Smooth muscle cell (in vitro differentiated cells): ENCODE measurements at regions not wholly inside any gene's neighbourhood (a gene's known extent, or its start where the extent isn't known, plus 50 kb on each side); places are given as distances from the start of the nearest gene placed in this dataset.

Experiments used
- DNase-seq: peaks from one replicate; lab custom pipeline; 2025; ENCODE audit not compliant: unreplicated experiment; lab: John Stamatoyannopoulos, UW
- H2AFZ ChIP-seq: fragments of 200-600 bp; sonication (generic); 2 replicates; pipeline ENCODE4 v1.6.0; 2016; ENCODE audit warnings: antibody characterized with exemption, low read depth, mild to moderate bottlenecking
- H3F3A ChIP-seq: fragments of 200-600 bp; sonication (generic); 2 replicates; pipeline ENCODE4 v1.6.0; 2017; ENCODE audit warnings: antibody characterized with exemption, low read depth
- H3K27ac ChIP-seq: fragments of 200-600 bp; sonication (generic); 2 replicates; pipeline ENCODE4 v1.5.1; 2016; ENCODE audit warnings: low read depth, mild to moderate bottlenecking
- H3K27me3 ChIP-seq: fragments of 200-600 bp; sonication (generic); 2 replicates; pipeline ENCODE4 v1.6.1; 2016; ENCODE audit warnings: low read depth, mild to moderate bottlenecking
- H3K36me3 ChIP-seq: fragments of 200-600 bp; sonication (generic); 2 replicates; pipeline ENCODE4 v1.5.1; 2016; ENCODE audit warnings: low read depth
- H3K4me1 ChIP-seq: fragments of 200-600 bp; sonication (generic); 2 replicates; pipeline ENCODE4 v1.5.1; 2016; ENCODE audit warnings: low read depth
- H3K4me2 ChIP-seq: fragments of 200-600 bp; sonication (generic); 2 replicates; pipeline ENCODE4 v1.6.0; 2016; ENCODE audit warnings: mild to moderate bottlenecking
- H3K4me3 ChIP-seq: fragments of 200-600 bp; sonication (generic); 2 replicates; pipeline ENCODE4 v1.5.1; 2016; ENCODE audit warnings: mild to moderate bottlenecking
- H3K79me2 ChIP-seq: fragments of 200-600 bp; sonication (generic); 2 replicates; pipeline ENCODE4 v1.6.0; 2016; ENCODE audit warnings: low read depth, mild to moderate bottlenecking
- H3K9ac ChIP-seq: fragments of 200-600 bp; sonication (generic); 2 replicates; pipeline ENCODE4 v1.6.0; 2016; ENCODE audit warnings: low read depth
- H3K9me3 ChIP-seq: fragments of 200-600 bp; sonication (generic); replicated peaks from 2 replicates; pipeline ENCODE4 v1.5.1; 2016; ENCODE audit warnings: low read depth
- H4K20me1 ChIP-seq: fragments of 200-600 bp; sonication (generic); 2 replicates; pipeline ENCODE4 v1.6.0; 2016; ENCODE audit warnings: low read depth
- CTCF ChIP-seq: fragments of 200-600 bp; sonication (generic); IDR thresholded peaks from 2 replicates; pipeline ENCODE4 v1.5.1; 2017; ENCODE audit warnings: borderline replicate concordance, mild to moderate bottlenecking, antibody characterized with exemption; ENCODE audit not compliant: insufficient read depth, poor library complexity, severe bottlenecking
- WGBS: methylation state at CpG from one replicate; pipeline ENCODE4 v1.1.7; 2016; ENCODE audit warnings: low lambda C conversion rate; 5-methylcytosine and 5-hydroxymethylcytosine counted together

GRCh38 chr2:128615571-128615970 is 296.9 kb upstream of the HS6ST1 start:
- no peaks in the 10 kb centered on the region for H4K20me1 ChIP-seq
- no peak overlapping the region for H3K4me2 ChIP-seq
- TF ChIP-seq CTCF: no peak
- no peak overlapping the region for H3K9ac ChIP-seq
- no peak for DNase-seq
- no peaks in the 10 kb centered on the region for H3F3A ChIP-seq
- WGBS: 96% methylated on average over 9 of the region's 9 CpGs
- H3K36me3 ChIP-seq: no peaks in the 10 kb centered on the region
- no peaks in the 10 kb centered on the region for H3K27me3 ChIP-seq
- H2AFZ ChIP-seq: no peak overlapping the region
- H3K4me3 ChIP-seq: no peak overlapping the region
- no peaks in the 10 kb centered on the region for H3K4me1 ChIP-seq
- no peaks in the 10 kb centered on the region for H3K79me2 ChIP-seq
- H3K9me3 ChIP-seq: no peaks in the 10 kb centered on the region
- H3K27ac ChIP-seq: no peak overlapping the region

- no peaks in the 10 kb centered on the region for H3K79me2 ChIP-seq
- no peak overlapping the region for H2AFZ ChIP-seq
- no peak for TF ChIP-seq CTCF
- H3K4me2 ChIP-seq: no peak overlapping the region
- no peaks in the 10 kb centered on the region for H3K27me3 ChIP-seq
- no peak overlapping the region for H3K4me3 ChIP-seq
- WGBS: 82% methylated on average over 6 of the region's 6 CpGs
- H3F3A ChIP-seq: no peaks in the 10 kb centered on the region
- H3K27ac ChIP-seq: no peak overlapping the region
- no peaks in the 10 kb centered on the region for H3K36me3 ChIP-seq
- no peaks in the 10 kb centered on the region for H3K4me1 ChIP-seq
- DNase-seq: no peak
- no peaks in the 10 kb centered on the region for H4K20me1 ChIP-seq
- no peak overlapping the region for H3K9ac ChIP-seq
- no peaks in the 10 kb centered on the region for H3K9me3 ChIP-seq
These were observed 298.4 kb upstream of the HS6ST1 start for GRCh38 chr2:128617029-128617590.

- Histone ChIP-seq H3K36me3 (no peaks in the 10 kb centered on the region), H3K27ac (no peak overlapping the region), H3K9ac (no peak overlapping the region), H3K27me3 (no peaks in the 10 kb centered on the region), H3K4me1 (no peaks in the 10 kb centered on the region), H2AFZ (no peak overlapping the region), H3K9me3 (no peaks in the 10 kb centered on the region), H3K79me2 (no peaks in the 10 kb centered on the region), H4K20me1 (no peaks in the 10 kb centered on the region), H3K4me3 (no peak overlapping the region), H3K4me2 (no peak overlapping the region), H3F3A (no peaks in the 10 kb centered on the region)
- 93% methylated on average over 6 of the region's 6 CpGs for WGBS
- TF ChIP-seq CTCF: no peak
- DNase-seq: no peak
These were observed 299.0 kb upstream of the HS6ST1 start for GRCh38 chr2:128617661-128618060.

GRCh38 chr2:128618642-128619041 is 300.0 kb upstream of the HS6ST1 start:
- H3K9me3 ChIP-seq: no peaks in the 10 kb centered on the region
- no peaks in the 10 kb centered on the region for H4K20me1 ChIP-seq
- no peaks in the 10 kb centered on the region for H3K27me3 ChIP-seq
- H3F3A ChIP-seq: no peaks in the 10 kb centered on the region
- H3K79me2 ChIP-seq: no peaks in the 10 kb centered on the region
- H3K36me3 ChIP-seq: no peaks in the 10 kb centered on the region
- no peak for TF ChIP-seq CTCF
- H3K27ac ChIP-seq: no peak overlapping the region
- H3K4me2 ChIP-seq: no peak overlapping the region
- no peak overlapping the region for H2AFZ ChIP-seq
- DNase-seq: no peak
- peaks cover 1% of the 10 kb centered on the region for H3K4me1 ChIP-seq
- WGBS: 96% methylated on average over 2 of the region's 2 CpGs
- H3K4me3 ChIP-seq: no peak overlapping the region
- no peak overlapping the region for H3K9ac ChIP-seq
